K562 (cell line): ENCODE measurements at regions not wholly inside any gene's neighbourhood (a gene's known extent, or its start where the extent isn't known, plus 50 kb on each side); places are given as distances from the start of the nearest gene placed in this dataset.

Source experiments
- CTCF ChIP-seq, 3 experiments: IDR thresholded peaks in 2 of 3; conservative IDR thresholded peaks in 1 of 3; 2 replicates each; pipeline ENCODE4 v1.5.1; 2011 to 2012; ENCODE audit warnings: low read length in 3 of 3, mild to moderate bottlenecking in 3 of 3, control low read depth in 2 of 3, improper control_type of control experiment in 1 of 3, inconsistent platforms in 1 of 3, low read depth in 1 of 3, mixed read lengths in 1 of 3, moderate library complexity in 1 of 3; ENCODE audit not compliant: insufficient read depth in 2 of 3
- E2F1 ChIP-seq: sonication (generic); formaldehyde crosslinking; IDR thresholded peaks from 2 replicates; pipeline ENCODE4 v1.8.1; 2023; ENCODE audit warnings: mild to moderate bottlenecking, missing genetic modification reagents, moderate library complexity
- ELF1 ChIP-seq: fragments of 200-800 bp; sonication (Bioruptor generic); IDR thresholded peaks from 2 replicates; pipeline ENCODE4 v1.6.1; 2016; ENCODE audit warnings: missing genetic modification characterization, missing compliant biosample characterization
- EZH2 ChIP-seq: IDR thresholded peaks from 2 replicates; pipeline ENCODE4 v1.6.1; 2012; ENCODE audit warnings: low read depth, mild to moderate bottlenecking, inconsistent platforms, low read length, borderline replicate concordance
- FOXJ3 ChIP-seq: sonication (generic); formaldehyde crosslinking; IDR thresholded peaks from 2 replicates; pipeline ENCODE4 v1.4.0; 2020; ENCODE audit warnings: mild to moderate bottlenecking, missing genetic modification reagents
- POLR2AphosphoS5 ChIP-seq: IDR thresholded peaks from 2 replicates; pipeline ENCODE4 v1.6.1; 2011; ENCODE audit warnings: mild to moderate bottlenecking, low read depth, low read length, moderate library complexity; ENCODE audit not compliant: control insufficient read depth, insufficient read depth
- SETDB1 ChIP-seq: IDR thresholded peaks from one replicate; pipeline ENCODE4 v1.6.1; 2012; ENCODE audit warnings: low read length, control low read depth, inconsistent platforms
- SMC3 ChIP-seq: conservative IDR thresholded peaks from 2 replicates; pipeline ENCODE4 v1.6.1; 2011; ENCODE audit warnings: low read depth, low read length, improper control_type of control experiment; ENCODE audit not compliant: insufficient read depth
- YY1 ChIP-seq, 3 experiments: IDR thresholded peaks; 2 replicates each; pipeline ENCODE4 v1.6.1; 2011; ENCODE audit warnings: low read length in 2 of 3, mild to moderate bottlenecking in 2 of 3, moderate library complexity in 2 of 3, borderline replicate concordance in 1 of 3, control low read depth in 1 of 3, low read depth in 1 of 3; ENCODE audit not compliant: insufficient read depth in 3 of 3, insufficient replicate concordance in 2 of 3, control insufficient read depth in 1 of 3, insufficient read length in 1 of 3; ENCODE audit errors: extremely low read depth in 1 of 3
- ZFX ChIP-seq: sonication (generic); formaldehyde crosslinking; IDR thresholded peaks from 2 replicates; pipeline ENCODE4 v1.8.0; 2022; ENCODE audit warnings: mild to moderate bottlenecking, missing genetic modification reagents, moderate library complexity
- ZNF24 ChIP-seq: fragments of 450-650 bp; IDR thresholded peaks from 2 replicates; pipeline ENCODE4 v1.6.1; 2016
- ZZZ3 ChIP-seq: fragments of 450-650 bp; IDR thresholded peaks from 2 replicates; pipeline ENCODE4 v1.6.1; 2016; ENCODE audit warnings: antibody characterized with exemption, mild to moderate bottlenecking, moderate library complexity
- TF ChIP-seq, protein P1 (sequence below), 2 experiments: fragments of 450-650 bp; formaldehyde crosslinking in 1 of 2; IDR thresholded peaks; 2 replicates each; pipeline versions ENCODE4 v1.4.0 to v1.6.1; 2014 to 2020; ENCODE audit warnings: mild to moderate bottlenecking in 2 of 2, borderline replicate concordance in 1 of 2, low read depth in 1 of 2

- TF ChIP-seq SETDB1 (no peak), POLR2AphosphoS5 (no peak), SMC3 (no peak), ZFX (CRISPR knock-in tag) (no peak), CTCF (IDR thresholded peaks at IDR 0.05 in 2 of 3, conservative IDR thresholded peaks at IDR 0.05 in 1 of 3; ENCODE audit: insufficient read depth in 2 of 3, low read depth in 1 of 3, low read length in 3 of 3) (no peak), FOXJ3 (CRISPR knock-in tag) (no peak), E2F1 (CRISPR knock-in tag) (no peak), ZNF24 (no peak), ZZZ3 (no peak), EZH2 (no peak), ELF1 (no peak), YY1 (IDR thresholded peaks at IDR 0.05; ENCODE audit: borderline replicate concordance in 1 of 3, control insufficient read depth in 1 of 3, extremely low read depth in 1 of 3, insufficient read depth in 3 of 3, insufficient read length in 1 of 3, insufficient replicate concordance in 2 of 3, low read depth in 1 of 3, low read length in 2 of 3) (no peak)
- TF ChIP-seq, protein P1, sequence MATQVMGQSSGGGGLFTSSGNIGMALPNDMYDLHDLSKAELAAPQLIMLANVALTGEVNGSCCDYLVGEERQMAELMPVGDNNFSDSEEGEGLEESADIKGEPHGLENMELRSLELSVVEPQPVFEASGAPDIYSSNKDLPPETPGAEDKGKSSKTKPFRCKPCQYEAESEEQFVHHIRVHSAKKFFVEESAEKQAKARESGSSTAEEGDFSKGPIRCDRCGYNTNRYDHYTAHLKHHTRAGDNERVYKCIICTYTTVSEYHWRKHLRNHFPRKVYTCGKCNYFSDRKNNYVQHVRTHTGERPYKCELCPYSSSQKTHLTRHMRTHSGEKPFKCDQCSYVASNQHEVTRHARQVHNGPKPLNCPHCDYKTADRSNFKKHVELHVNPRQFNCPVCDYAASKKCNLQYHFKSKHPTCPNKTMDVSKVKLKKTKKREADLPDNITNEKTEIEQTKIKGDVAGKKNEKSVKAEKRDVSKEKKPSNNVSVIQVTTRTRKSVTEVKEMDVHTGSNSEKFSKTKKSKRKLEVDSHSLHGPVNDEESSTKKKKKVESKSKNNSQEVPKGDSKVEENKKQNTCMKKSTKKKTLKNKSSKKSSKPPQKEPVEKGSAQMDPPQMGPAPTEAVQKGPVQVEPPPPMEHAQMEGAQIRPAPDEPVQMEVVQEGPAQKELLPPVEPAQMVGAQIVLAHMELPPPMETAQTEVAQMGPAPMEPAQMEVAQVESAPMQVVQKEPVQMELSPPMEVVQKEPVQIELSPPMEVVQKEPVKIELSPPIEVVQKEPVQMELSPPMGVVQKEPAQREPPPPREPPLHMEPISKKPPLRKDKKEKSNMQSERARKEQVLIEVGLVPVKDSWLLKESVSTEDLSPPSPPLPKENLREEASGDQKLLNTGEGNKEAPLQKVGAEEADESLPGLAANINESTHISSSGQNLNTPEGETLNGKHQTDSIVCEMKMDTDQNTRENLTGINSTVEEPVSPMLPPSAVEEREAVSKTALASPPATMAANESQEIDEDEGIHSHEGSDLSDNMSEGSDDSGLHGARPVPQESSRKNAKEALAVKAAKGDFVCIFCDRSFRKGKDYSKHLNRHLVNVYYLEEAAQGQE (IDR thresholded peaks at IDR 0.05; ENCODE audit: borderline replicate concordance) = no peak
- TF ChIP-seq, protein P1 (CRISPR knock-in tag; IDR thresholded peaks at IDR 0.05; ENCODE audit: low read depth) = no peak
Observed at GRCh38 chr16:66003201-66003600, 363.3 kb upstream of the CDH5 start.
